Smooth muscle cell (in vitro differentiated cells): ENCODE measurements at regions not wholly inside any gene's neighbourhood (a gene's known extent, or its start where the extent isn't known, plus 50 kb on each side); places are given as distances from the start of the nearest gene placed in this dataset.

Experiments
- DNase-seq: peaks from one replicate; lab custom pipeline; 2025; ENCODE audit not compliant: unreplicated experiment; lab: John Stamatoyannopoulos, UW
- H2AFZ ChIP-seq: fragments of 200-600 bp; sonication (generic); 2 replicates; pipeline ENCODE4 v1.6.0; 2016; ENCODE audit warnings: antibody characterized with exemption, low read depth, mild to moderate bottlenecking
- H3F3A ChIP-seq: fragments of 200-600 bp; sonication (generic); 2 replicates; pipeline ENCODE4 v1.6.0; 2017; ENCODE audit warnings: antibody characterized with exemption, low read depth
- H3K27ac ChIP-seq: fragments of 200-600 bp; sonication (generic); 2 replicates; pipeline ENCODE4 v1.5.1; 2016; ENCODE audit warnings: low read depth, mild to moderate bottlenecking
- H3K27me3 ChIP-seq: fragments of 200-600 bp; sonication (generic); 2 replicates; pipeline ENCODE4 v1.6.1; 2016; ENCODE audit warnings: low read depth, mild to moderate bottlenecking
- H3K36me3 ChIP-seq: fragments of 200-600 bp; sonication (generic); 2 replicates; pipeline ENCODE4 v1.5.1; 2016; ENCODE audit warnings: low read depth
- H3K4me1 ChIP-seq: fragments of 200-600 bp; sonication (generic); 2 replicates; pipeline ENCODE4 v1.5.1; 2016; ENCODE audit warnings: low read depth
- H3K4me2 ChIP-seq: fragments of 200-600 bp; sonication (generic); 2 replicates; pipeline ENCODE4 v1.6.0; 2016; ENCODE audit warnings: mild to moderate bottlenecking
- H3K4me3 ChIP-seq: fragments of 200-600 bp; sonication (generic); 2 replicates; pipeline ENCODE4 v1.5.1; 2016; ENCODE audit warnings: mild to moderate bottlenecking
- H3K79me2 ChIP-seq: fragments of 200-600 bp; sonication (generic); 2 replicates; pipeline ENCODE4 v1.6.0; 2016; ENCODE audit warnings: low read depth, mild to moderate bottlenecking
- H3K9ac ChIP-seq: fragments of 200-600 bp; sonication (generic); 2 replicates; pipeline ENCODE4 v1.6.0; 2016; ENCODE audit warnings: low read depth
- H3K9me3 ChIP-seq: fragments of 200-600 bp; sonication (generic); replicated peaks from 2 replicates; pipeline ENCODE4 v1.5.1; 2016; ENCODE audit warnings: low read depth
- H4K20me1 ChIP-seq: fragments of 200-600 bp; sonication (generic); 2 replicates; pipeline ENCODE4 v1.6.0; 2016; ENCODE audit warnings: low read depth
- CTCF ChIP-seq: fragments of 200-600 bp; sonication (generic); IDR thresholded peaks from 2 replicates; pipeline ENCODE4 v1.5.1; 2017; ENCODE audit warnings: borderline replicate concordance, mild to moderate bottlenecking, antibody characterized with exemption; ENCODE audit not compliant: insufficient read depth, poor library complexity, severe bottlenecking
- WGBS: methylation state at CpG from one replicate; pipeline ENCODE4 v1.1.7; 2016; ENCODE audit warnings: low lambda C conversion rate; 5-methylcytosine and 5-hydroxymethylcytosine counted together

GRCh38 chr1:47686731-47687630, 249.1 kb downstream of the FOXD2 start:
- DNase-seq = no peak
- H4K20me1 ChIP-seq = no peaks in the 10 kb centered on the region
- H3K9ac ChIP-seq = no peak overlapping the region
- H2AFZ ChIP-seq = no peak overlapping the region
- no peak overlapping the region for H3K4me2 ChIP-seq
- peaks cover 53% of the 10 kb centered on the region for H3K4me1 ChIP-seq
- H3K9me3 ChIP-seq = no peaks in the 10 kb centered on the region
- H3K79me2 ChIP-seq = no peaks in the 10 kb centered on the region
- 66% methylated on average over 15 of the region's 15 CpGs for WGBS
- no peak for TF ChIP-seq CTCF
- H3K4me3 ChIP-seq = no peak overlapping the region
- H3K27me3 ChIP-seq = peaks cover 34% of the 10 kb centered on the region
- H3K27ac ChIP-seq = no peak overlapping the region
- no peaks in the 10 kb centered on the region for H3F3A ChIP-seq
- no peaks in the 10 kb centered on the region for H3K36me3 ChIP-seq

DNA sequence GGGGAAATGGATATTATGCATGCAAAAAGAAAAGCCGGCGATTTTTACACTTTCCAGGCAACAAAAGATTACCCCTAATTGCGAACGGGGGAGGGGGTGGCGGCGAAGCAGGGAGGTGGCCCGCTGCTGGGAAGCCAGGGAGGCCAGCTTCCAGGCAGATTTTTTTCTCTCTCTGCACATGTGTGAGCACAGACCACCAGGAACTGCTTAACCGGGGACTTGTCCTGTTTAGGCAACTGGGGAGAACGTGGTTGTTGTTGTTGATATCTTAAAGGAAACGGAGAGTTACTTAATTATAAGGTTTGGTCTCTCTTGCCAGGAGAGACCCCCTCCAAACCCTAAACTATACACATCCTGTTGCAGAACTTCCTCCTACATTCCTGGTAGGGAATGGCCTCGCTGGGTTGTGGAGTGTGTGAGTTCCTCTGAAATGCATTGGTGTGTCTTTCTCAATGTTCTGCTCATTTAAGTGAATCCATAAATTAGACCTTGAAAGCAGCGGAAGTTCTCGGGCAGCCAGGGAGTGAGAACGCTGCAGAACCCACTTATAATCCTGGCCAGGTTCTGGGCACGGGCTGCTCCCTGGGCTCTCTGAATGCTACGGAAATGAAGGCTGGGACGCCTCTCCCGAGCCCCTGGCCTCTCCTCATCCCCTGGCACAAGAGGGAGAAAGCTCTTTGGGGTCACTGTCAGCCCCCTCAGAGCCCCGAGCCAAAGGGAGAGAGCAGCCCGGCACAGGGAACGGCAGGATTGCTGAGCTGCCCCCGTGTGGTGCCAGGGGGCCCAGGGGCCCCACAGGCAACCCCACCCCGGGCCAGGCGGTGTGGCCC, 250.0 kb downstream of the FOXD2 start:
- Histone ChIP-seq H3K4me1 (peaks cover 56% of the 10 kb centered on the region), H3K36me3 (no peaks in the 10 kb centered on the region), H3K4me3 (no peak overlapping the region), H3K27me3 (peaks cover 43% of the 10 kb centered on the region), H4K20me1 (no peaks in the 10 kb centered on the region), H3K9me3 (no peaks in the 10 kb centered on the region), H3K79me2 (no peaks in the 10 kb centered on the region), H3F3A (no peaks in the 10 kb centered on the region), H3K27ac (no peak overlapping the region), H3K4me2 (no peak overlapping the region), H2AFZ (no peak overlapping the region), H3K9ac (no peak overlapping the region)
- 58% methylated on average over 24 of the region's 24 CpGs for WGBS
- DNase-seq = no peak
- TF ChIP-seq CTCF = no peak

DNA sequence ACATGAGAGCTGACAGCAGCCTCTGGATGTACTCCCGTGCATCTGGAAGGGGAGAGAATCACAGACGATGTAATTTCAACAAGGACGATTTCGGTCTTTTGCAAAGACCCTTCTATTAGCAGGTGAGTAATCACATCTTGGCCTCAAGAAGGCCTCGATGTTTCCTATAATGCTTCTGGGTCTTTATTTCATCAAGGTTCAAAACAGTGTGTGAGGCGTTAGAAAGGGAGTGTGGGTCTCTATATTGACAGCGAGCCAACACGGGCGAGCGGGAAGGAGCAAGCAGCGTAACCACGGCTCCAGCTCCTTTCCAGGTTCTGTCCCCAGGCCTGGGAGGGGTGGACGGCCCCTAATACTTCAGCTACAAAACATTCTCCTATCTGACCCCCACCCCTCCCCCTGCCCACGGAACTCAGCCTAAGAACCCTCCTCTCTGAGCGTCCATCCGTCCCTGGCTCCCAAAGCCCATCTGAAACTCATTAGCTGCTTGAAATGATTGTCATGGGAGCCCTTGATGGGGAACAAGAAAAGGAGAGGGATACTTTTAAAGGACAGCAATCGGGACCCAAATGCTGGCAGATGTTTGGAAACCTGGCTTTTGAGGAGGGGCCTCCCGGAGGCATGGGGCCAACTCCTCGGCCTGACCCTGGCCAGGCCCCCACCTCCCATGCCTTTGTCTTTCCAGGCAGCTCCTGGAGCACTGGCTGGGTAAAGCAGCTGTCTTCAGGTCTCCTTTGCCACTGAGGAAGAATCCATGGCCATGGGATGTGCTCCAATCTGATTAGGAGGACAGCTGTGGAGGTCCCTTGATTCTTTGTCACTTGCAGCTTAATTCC, 250.8 kb downstream of the FOXD2 start:
- no peak for TF ChIP-seq CTCF
- DNase-seq = no peak
- Histone ChIP-seq H4K20me1 (no peaks in the 10 kb centered on the region), H3K9me3 (no peaks in the 10 kb centered on the region), H2AFZ (no peak overlapping the region), H3K27ac (no peak overlapping the region), H3F3A (no peaks in the 10 kb centered on the region), H3K27me3 (peaks cover 51% of the 10 kb centered on the region), H3K4me3 (no peak overlapping the region), H3K9ac (no peak overlapping the region), H3K79me2 (no peaks in the 10 kb centered on the region), H3K4me2 (no peak overlapping the region), H3K36me3 (no peaks in the 10 kb centered on the region), H3K4me1 (peaks cover 63% of the 10 kb centered on the region)
- WGBS = 79% methylated on average over 19 of the region's 19 CpGs
